ENCODE measurements at regions not wholly inside any gene's neighbourhood (a gene's known extent, or its start where the extent isn't known, plus 50 kb on each side); places are given as distances from the start of the nearest gene placed in this dataset.

DNA sequence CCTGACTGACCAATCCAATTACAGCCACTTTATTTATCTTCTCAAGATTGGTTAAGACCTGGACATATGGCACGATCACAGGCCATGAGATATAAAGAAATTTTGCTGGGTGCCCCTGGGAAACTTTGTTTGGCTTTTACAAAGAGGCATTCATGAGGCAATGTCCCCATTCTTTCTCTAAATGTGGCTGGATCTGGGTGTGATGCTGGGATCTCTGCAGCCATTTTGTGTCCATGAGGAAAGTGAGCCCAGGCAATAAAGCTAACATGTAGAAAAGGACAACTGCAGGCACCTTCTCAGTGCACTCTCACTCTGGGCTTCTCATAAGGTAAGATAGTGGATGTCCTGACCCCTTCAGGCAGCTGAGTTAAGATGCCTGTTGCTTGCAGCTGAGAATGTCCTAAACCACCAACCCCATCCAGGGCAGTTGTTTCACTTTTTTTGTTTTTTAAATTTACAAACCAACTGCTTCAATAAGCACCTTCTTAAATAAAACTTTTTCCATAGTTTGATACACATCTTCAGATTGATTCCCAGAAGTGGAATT is 372.3 kb downstream of the MIAT start:
- Histone ChIP-seq H3K4ac (replicated peaks; ENCODE audit: insufficient read length, low read depth, low read length) (no peak overlapping the region), H3K79me2 (ENCODE audit: control insufficient read depth in 1 of 2, insufficient read depth in 2 of 2, low read length in 2 of 2) (no peaks in the 10 kb centered on the region), H3K79me1 (ENCODE audit: low read depth, low read length) (no peaks in the 10 kb centered on the region), H3K14ac (ENCODE audit: insufficient read length) (no peak overlapping the region), H4K91ac (replicated peaks; ENCODE audit: insufficient read length, low read length) (no peak overlapping the region), H2AFZ (ENCODE audit: low read length) (no peak overlapping the region), H2BK15ac (ENCODE audit: low read length) (no peak overlapping the region), H3K27ac (ENCODE audit: low read depth, low read length) (no peak overlapping the region), H2BK12ac (ENCODE audit: low read depth, low read length) (no peak overlapping the region), H3K9me3 (ENCODE audit: insufficient read depth in 2 of 2, low read depth in 1 of 2, low read length in 1 of 2) (no peaks in the 10 kb centered on the region), H2BK120ac (replicated peaks; ENCODE audit: low read depth, low read length) (no peak overlapping the region), H3K4me3 (ENCODE audit: extremely low read depth in 1 of 4, insufficient read depth in 2 of 4, low read depth in 3 of 4, low read length in 4 of 4) (no peak overlapping the region), H4K8ac (ENCODE audit: extremely low read depth, insufficient read depth, low read length) (no peak overlapping the region), H2AK5ac (ENCODE audit: low read depth, low read length) (no peak overlapping the region), H3K18ac (ENCODE audit: extremely low read depth, low read length) (no peak overlapping the region), H3K56ac (replicated peaks; ENCODE audit: insufficient read length, low read depth, low read length) (no peak overlapping the region), H2BK5ac (ENCODE audit: low read depth, low read length) (no peak overlapping the region), H3K36me3 (ENCODE audit: control insufficient read depth in 2 of 4, insufficient read depth in 4 of 4, low read length in 3 of 4) (no peaks in the 10 kb centered on the region), H3K27me3 (replicated peaks in 1 of 4; ENCODE audit: control insufficient read depth in 3 of 4, extremely low read depth in 1 of 4, insufficient read depth in 3 of 4, low read length in 3 of 4) (no peaks in the 10 kb centered on the region; a peak in 1 of 7 replicates), H3K23ac (ENCODE audit: insufficient read length) (no peak overlapping the region), H3K4me2 (ENCODE audit: insufficient read depth in 1 of 2, low read depth in 2 of 2, low read length in 2 of 2) (no peak overlapping the region), H4K20me1 (replicated peaks in 1 of 2; ENCODE audit: control insufficient read depth in 1 of 2, insufficient read depth in 2 of 2, low read length in 2 of 2) (no peaks in the 10 kb centered on the region), H3K4me1 (replicated peaks in 1 of 4; ENCODE audit: control insufficient read depth in 3 of 4, insufficient read depth in 4 of 4, low read length in 3 of 4) (peaks cover 0 to 5% (median 4%) of the 10 kb centered on the region in 4 experiments; a peak in 6 of 7 replicates), H4K5ac (ENCODE audit: insufficient read length, low read depth, low read length) (no peak overlapping the region), H3K9ac (replicated peaks in 1 of 4; ENCODE audit: extremely low read depth in 1 of 4, low read depth in 3 of 4, low read length in 3 of 4) (no peak overlapping the region), H2BK20ac (ENCODE audit: low read length) (no peak overlapping the region), H3K23me2 (ENCODE audit: low read depth, low read length) (no peaks in the 10 kb centered on the region)
- 100% methylated on average over 1 of the region's 1 CpG; no CpG with 5 or more reads in 1 of the 2 experiments for WGBS, 2 experiments (ENCODE audit: extremely low coverage in 1 of 2, insufficient coverage in 1 of 2, insufficient read length in 1 of 2, insufficient replicate concordance in 2 of 2, low coverage in 1 of 2, low lambda C conversion rate in 2 of 2, missing lambda C conversion rate in 1 of 2)
- no peak for FAIRE-seq
- CTCF ChIA-PET (ENCODE audit: partially characterized antibody), result interaction anchor here (0.6 to 1.8 kb wide), 6 partner anchors 12 to 609 kb away, joined by 3 to 5 read pairs (median 3); no protein-coding TSS in a partner anchor
- POLR2A ChIA-PET (ENCODE audit: partially characterized antibody), result no interaction called here
- no peak for DNase-seq (ENCODE audit: low read depth in 1 of 2, low spot score in 2 of 2)
- TF ChIP-seq TBP (IDR thresholded peaks at IDR 0.05; ENCODE audit: low read depth, low read length) (no peak), HDAC6 (IDR thresholded peaks at IDR 0.05; ENCODE audit: low read depth, low read length) (no peak), PHF8 (conservative IDR thresholded peaks at IDR 0.05; ENCODE audit: low read depth, low read length) (no peak), EZH2 (IDR thresholded peaks at IDR 0.05; ENCODE audit: low read depth, low read length, severe bottlenecking) (no peak), TAF1 (IDR thresholded peaks at IDR 0.05; ENCODE audit: low read depth, low read length) (no peak), BACH1 (IDR thresholded peaks at IDR 0.05; ENCODE audit: low read length) (no peak), CEBPB (IDR thresholded peaks at IDR 0.05; ENCODE audit: low read depth, low read length) (no peak), BCL11A (IDR thresholded peaks at IDR 0.05; ENCODE audit: low read depth in 2 of 2, low read length in 2 of 2) (no peak), RFX5 (IDR thresholded peaks at IDR 0.05; ENCODE audit: borderline replicate concordance, low read depth, low read length) (no peak), ATF2 (IDR thresholded peaks at IDR 0.05; ENCODE audit: low read length) (no peak), BRCA1 (IDR thresholded peaks at IDR 0.05; ENCODE audit: low read depth, low read length) (no peak), SUZ12 (IDR thresholded peaks at IDR 0.05; ENCODE audit: low read length) (no peak), FOSL1 (IDR thresholded peaks at IDR 0.05; ENCODE audit: insufficient read depth, low read depth, low read length) (no peak)

Data from H1 (cell line).